A549 (cell line): ENCODE measurements at regions not wholly inside any gene's neighbourhood (a gene's known extent, or its start where the extent isn't known, plus 50 kb on each side); places are given as distances from the start of the nearest gene placed in this dataset.

ENCODE experiments used
- ATAC-seq, 2 experiments: fragments of 200-7000 bp in 1 of 2; fragments of >200 bp in 1 of 2; cut with Nextera tagmentation in 1 of 2; cut with Tn5 transposase in 1 of 2; 3 replicates each; pipeline versions ENCODE4 v1.8.0 to v1.9.1; 2018 to 2020; ENCODE audit warnings: mild to moderate bottlenecking in 1 of 2, moderate library complexity in 1 of 2
- CTCF ChIA-PET: fragments of 300-600 bp; sonication (Branson Sonifier 250); formaldehyde crosslinking; extraction: SDS; loops from one replicate; lab custom pipeline; 2021; ENCODE audit warnings: antibody characterized with exemption, inconsistent platforms; lab: Yijun Ruan, JAX
- POLR2A ChIA-PET: fragments of 350-600 bp; formaldehyde crosslinking; extraction: SDS; loops from one replicate; lab custom pipeline; 2021; ENCODE audit warnings: antibody characterized with exemption, inconsistent platforms; lab: Yijun Ruan, JAX
- DNase-seq, 2 experiments: peaks; one replicate each; pipeline versions ENCODE4 v3.0.0 to v3.0.0-alpha.2; 2011 to 2016; ENCODE audit warnings: low read depth in 1 of 2, low spot score in 1 of 2
- FAIRE-seq: peaks from 2 replicates; lab custom pipeline; 2011; peaks lifted over from hg19 to GRCh38; lab: Jason Lieb, UNC
- H3K27ac ChIP-seq, 2 experiments: fragments of >200 bp; sonication (Bioruptor Twin); formaldehyde crosslinking; 3 replicates each; pipeline ENCODE4 v1.5.1; 2016 to 2017
- H3K4me1 ChIP-seq: fragments of >200 bp; sonication (Bioruptor Twin); formaldehyde crosslinking; 3 replicates; pipeline ENCODE4 v1.6.1; 2016
- H3K4me2 ChIP-seq: fragments of >200 bp; sonication (Bioruptor Twin); formaldehyde crosslinking; 3 replicates; pipeline ENCODE4 v1.6.1; 2016
- H3K4me3 ChIP-seq: fragments of >200 bp; sonication (Bioruptor Twin); formaldehyde crosslinking; 3 replicates; pipeline ENCODE4 v1.5.1; 2016
- H3K9me3 ChIP-seq: fragments of >200 bp; sonication (Bioruptor Twin); formaldehyde crosslinking; 3 replicates; pipeline ENCODE4 v1.6.1; 2016
- CBX8 ChIP-seq: fragments of 200-600 bp; sonication (generic); IDR thresholded peaks from 2 replicates; pipeline ENCODE4 v1.6.1; 2016
- CHD2 ChIP-seq: fragments of 150-350 bp; IDR thresholded peaks from 2 replicates; pipeline ENCODE4 v1.6.1; 2014; ENCODE audit warnings: low read length; ENCODE audit not compliant: partially characterized antibody
- HOXA7 ChIP-seq: fragments of 250-450 bp; sonication (Bioruptor Pico); IDR thresholded peaks from 2 replicates; pipeline ENCODE4 v1.5.0; 2020; ENCODE audit warnings: mild to moderate bottlenecking, moderate library complexity
- JUN ChIP-seq, 2 experiments: fragments of >200 bp; sonication (Bioruptor Twin); formaldehyde crosslinking; IDR thresholded peaks; 2 replicates in 1 of 2; 3 replicates in 1 of 2; pipeline ENCODE4 v1.6.1; 2016 to 2017
- JUNB ChIP-seq: fragments of >200 bp; sonication (Bioruptor Twin); formaldehyde crosslinking; IDR thresholded peaks from 2 replicates; pipeline ENCODE4 v1.6.1; 2016
- KDM5A ChIP-seq: fragments of 200-600 bp; sonication (generic); IDR thresholded peaks from 2 replicates; pipeline ENCODE4 v1.6.1; 2016; ENCODE audit warnings: antibody characterized with exemption, mild to moderate bottlenecking
- MYC ChIP-seq: IDR thresholded peaks from 2 replicates; pipeline ENCODE4 v1.6.1; 2012; ENCODE audit warnings: mild to moderate bottlenecking, inconsistent platforms, low read length, improper control_type of control experiment, borderline replicate concordance
- PHF8 ChIP-seq: fragments of 200-600 bp; sonication (generic); IDR thresholded peaks from 2 replicates; pipeline ENCODE4 v1.6.1; 2016; ENCODE audit warnings: low read depth, mild to moderate bottlenecking, antibody characterized with exemption, moderate library complexity, borderline replicate concordance
- RCOR1 ChIP-seq: fragments of 150-350 bp; IDR thresholded peaks from 2 replicates; pipeline ENCODE4 v1.6.1; 2014; ENCODE audit warnings: antibody characterized with exemption, low read length, low read depth
- TFCP2L1 ChIP-seq: fragments of 250-450 bp; sonication (Bioruptor Pico); IDR thresholded peaks from 2 replicates; pipeline ENCODE4 v1.5.0; 2021; ENCODE audit warnings: mild to moderate bottlenecking
- ZNF302 ChIP-seq: fragments of 250-450 bp; sonication (Bioruptor Pico); IDR thresholded peaks from 2 replicates; pipeline ENCODE4 v1.9.0; 2021; ENCODE audit warnings: inconsistent platforms, mild to moderate bottlenecking, moderate library complexity
- WGBS: methylation state at CpG from one replicate; pipeline ENCODE4 v1.1.6; 2017; ENCODE audit errors: missing lambda C conversion rate; 5-methylcytosine and 5-hydroxymethylcytosine counted together
- TF ChIP-seq, protein P1 (sequence below): fragments of 150-350 bp; IDR thresholded peaks from 2 replicates; pipeline ENCODE4 v1.6.1; 2014; ENCODE audit warnings: low read depth, mild to moderate bottlenecking, low read length
- TF ChIP-seq, protein P2 (sequence below): fragments of 200-600 bp; sonication (generic); IDR thresholded peaks from 2 replicates; pipeline ENCODE4 v1.6.1; 2016; ENCODE audit warnings: antibody characterized with exemption, mild to moderate bottlenecking, moderate library complexity
- TF ChIP-seq, protein P3 (sequence below): fragments of 250-450 bp; sonication (Bioruptor Pico); IDR thresholded peaks from 2 replicates; pipeline ENCODE4 v1.5.0; 2020; ENCODE audit warnings: low read depth, mild to moderate bottlenecking, moderate library complexity
- TF ChIP-seq, protein P4 (sequence below): IDR thresholded peaks from 2 replicates; pipeline ENCODE4 v1.6.1; 2012

DNA sequence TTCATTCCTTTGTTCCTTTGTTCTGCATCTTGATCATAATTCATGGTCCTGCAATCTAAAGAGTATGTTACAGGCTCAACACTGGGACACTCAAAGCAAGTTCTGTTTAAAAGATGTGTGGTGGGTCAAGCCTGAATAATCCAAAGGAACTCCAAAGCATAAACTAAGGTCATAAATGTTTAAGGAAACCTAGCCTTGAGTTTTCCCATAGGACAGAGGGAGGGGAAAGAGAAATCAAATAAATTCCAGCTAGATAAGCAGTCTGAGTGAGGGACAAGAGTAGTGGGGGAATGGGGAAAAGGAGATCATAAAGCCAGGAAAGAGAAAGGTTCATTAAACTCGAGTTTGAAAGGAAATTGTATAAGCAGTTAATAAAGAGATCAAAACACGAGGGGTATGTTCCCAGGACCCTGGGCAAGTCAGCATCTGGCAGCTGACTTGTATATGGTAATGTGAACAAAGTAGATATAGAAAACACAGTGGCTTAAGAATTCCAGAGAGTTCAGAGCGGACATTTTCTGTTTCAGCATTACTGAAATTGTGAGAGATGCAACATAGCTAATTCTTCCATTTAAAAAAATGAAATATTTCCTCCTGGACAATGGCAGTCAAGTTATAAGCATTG lies 125.8 kb upstream of the EDNRA start:
- ATAC-seq, result no peak
- Histone ChIP-seq H3K27ac (no peak overlapping the region), H3K9me3 (no peaks in the 10 kb centered on the region), H3K4me2 (no peak overlapping the region), H3K4me1 (0 out of 3 replicates have a peak, but pooled peaks cover 3% of the 10 kb centered on the region), H3K4me3 (no peak overlapping the region)
- WGBS, result 42% methylated on average over 3 of the region's 3 CpGs
- no peak for FAIRE-seq
- TF ChIP-seq, protein P1, sequence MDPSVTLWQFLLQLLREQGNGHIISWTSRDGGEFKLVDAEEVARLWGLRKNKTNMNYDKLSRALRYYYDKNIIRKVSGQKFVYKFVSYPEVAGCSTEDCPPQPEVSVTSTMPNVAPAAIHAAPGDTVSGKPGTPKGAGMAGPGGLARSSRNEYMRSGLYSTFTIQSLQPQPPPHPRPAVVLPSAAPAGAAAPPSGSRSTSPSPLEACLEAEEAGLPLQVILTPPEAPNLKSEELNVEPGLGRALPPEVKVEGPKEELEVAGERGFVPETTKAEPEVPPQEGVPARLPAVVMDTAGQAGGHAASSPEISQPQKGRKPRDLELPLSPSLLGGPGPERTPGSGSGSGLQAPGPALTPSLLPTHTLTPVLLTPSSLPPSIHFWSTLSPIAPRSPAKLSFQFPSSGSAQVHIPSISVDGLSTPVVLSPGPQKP, result no peak
- TF ChIP-seq, protein P2, sequence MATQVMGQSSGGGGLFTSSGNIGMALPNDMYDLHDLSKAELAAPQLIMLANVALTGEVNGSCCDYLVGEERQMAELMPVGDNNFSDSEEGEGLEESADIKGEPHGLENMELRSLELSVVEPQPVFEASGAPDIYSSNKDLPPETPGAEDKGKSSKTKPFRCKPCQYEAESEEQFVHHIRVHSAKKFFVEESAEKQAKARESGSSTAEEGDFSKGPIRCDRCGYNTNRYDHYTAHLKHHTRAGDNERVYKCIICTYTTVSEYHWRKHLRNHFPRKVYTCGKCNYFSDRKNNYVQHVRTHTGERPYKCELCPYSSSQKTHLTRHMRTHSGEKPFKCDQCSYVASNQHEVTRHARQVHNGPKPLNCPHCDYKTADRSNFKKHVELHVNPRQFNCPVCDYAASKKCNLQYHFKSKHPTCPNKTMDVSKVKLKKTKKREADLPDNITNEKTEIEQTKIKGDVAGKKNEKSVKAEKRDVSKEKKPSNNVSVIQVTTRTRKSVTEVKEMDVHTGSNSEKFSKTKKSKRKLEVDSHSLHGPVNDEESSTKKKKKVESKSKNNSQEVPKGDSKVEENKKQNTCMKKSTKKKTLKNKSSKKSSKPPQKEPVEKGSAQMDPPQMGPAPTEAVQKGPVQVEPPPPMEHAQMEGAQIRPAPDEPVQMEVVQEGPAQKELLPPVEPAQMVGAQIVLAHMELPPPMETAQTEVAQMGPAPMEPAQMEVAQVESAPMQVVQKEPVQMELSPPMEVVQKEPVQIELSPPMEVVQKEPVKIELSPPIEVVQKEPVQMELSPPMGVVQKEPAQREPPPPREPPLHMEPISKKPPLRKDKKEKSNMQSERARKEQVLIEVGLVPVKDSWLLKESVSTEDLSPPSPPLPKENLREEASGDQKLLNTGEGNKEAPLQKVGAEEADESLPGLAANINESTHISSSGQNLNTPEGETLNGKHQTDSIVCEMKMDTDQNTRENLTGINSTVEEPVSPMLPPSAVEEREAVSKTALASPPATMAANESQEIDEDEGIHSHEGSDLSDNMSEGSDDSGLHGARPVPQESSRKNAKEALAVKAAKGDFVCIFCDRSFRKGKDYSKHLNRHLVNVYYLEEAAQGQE, result no peak
- TF ChIP-seq MYC (no peak), JUN (IDR thresholded peaks at IDR 0.05) (no peak), PHF8 (no peak), HOXA7 (CRISPR knock-in tag) (no peak), CBX8 (no peak), TFCP2L1 (CRISPR knock-in tag) (no peak), JUNB (no peak), CHD2 (no peak)
- TF ChIP-seq, protein P3, sequence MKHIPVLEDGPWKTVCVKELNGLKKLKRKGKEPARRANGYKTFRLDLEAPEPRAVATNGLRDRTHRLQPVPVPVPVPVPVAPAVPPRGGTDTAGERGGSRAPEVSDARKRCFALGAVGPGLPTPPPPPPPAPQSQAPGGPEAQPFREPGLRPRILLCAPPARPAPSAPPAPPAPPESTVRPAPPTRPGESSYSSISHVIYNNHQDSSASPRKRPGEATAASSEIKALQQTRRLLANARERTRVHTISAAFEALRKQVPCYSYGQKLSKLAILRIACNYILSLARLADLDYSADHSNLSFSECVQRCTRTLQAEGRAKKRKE (CRISPR knock-in tag), result no peak
- TF ChIP-seq, protein P4, sequence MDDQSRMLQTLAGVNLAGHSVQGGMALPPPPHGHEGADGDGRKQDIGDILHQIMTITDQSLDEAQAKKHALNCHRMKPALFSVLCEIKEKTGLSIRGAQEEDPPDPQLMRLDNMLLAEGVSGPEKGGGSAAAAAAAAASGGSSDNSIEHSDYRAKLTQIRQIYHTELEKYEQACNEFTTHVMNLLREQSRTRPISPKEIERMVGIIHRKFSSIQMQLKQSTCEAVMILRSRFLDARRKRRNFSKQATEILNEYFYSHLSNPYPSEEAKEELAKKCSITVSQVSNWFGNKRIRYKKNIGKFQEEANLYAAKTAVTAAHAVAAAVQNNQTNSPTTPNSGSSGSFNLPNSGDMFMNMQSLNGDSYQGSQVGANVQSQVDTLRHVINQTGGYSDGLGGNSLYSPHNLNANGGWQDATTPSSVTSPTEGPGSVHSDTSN, result no peak
- DNase-seq, result no peak
- ChIA-PET POLR2A (no interaction called here), CTCF (interaction anchor here (0.7 kb wide), 1 partner anchor 58 kb away, joined by 3 read pairs; no protein-coding TSS in a partner anchor)

DNA sequence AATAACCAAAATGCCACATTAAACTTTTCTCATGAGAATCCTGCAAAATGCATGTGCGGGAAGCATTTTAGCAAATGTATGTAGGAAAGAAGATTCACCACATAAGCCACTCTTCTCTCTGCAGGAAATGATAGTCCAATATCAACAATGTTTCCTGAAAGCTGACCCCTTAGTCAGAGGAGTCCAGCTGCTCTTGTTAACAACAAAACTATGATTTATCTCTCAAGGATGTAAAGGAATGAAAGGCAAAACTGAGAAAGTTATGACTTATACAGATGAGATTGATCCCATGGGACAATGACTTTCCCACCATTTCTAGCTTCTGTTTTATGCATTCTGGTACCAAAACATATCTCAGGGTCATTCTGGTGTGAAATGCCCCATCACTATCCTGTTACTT lies 125.0 kb upstream of the EDNRA start:
- no peak overlapping the region for H3K27ac ChIP-seq
- TF ChIP-seq KDM5A (no peak), MYC (no peak), ZNF302 (CRISPR knock-in tag) (no peak), JUN (IDR thresholded peaks at IDR 0.05) (no peak), RCOR1 (no peak)
- TF ChIP-seq, protein P1, result no peak
- no peak for ATAC-seq
- 54% methylated on average over 1 of the region's 1 CpG for WGBS
- H3K4me1 ChIP-seq, result peaks cover 8% of the 10 kb centered on the region; the same call in 1 of the 3 replicates
- no peak for FAIRE-seq
- no peak overlapping the region for H3K4me2 ChIP-seq
- no peaks in the 10 kb centered on the region for H3K9me3 ChIP-seq
- no peak overlapping the region for H3K4me3 ChIP-seq
- ChIA-PET CTCF (no interaction called here), POLR2A (no interaction called here)
- peak in 1 of 2 experiments; percentile 19 for DNase-seq
